GM18519 (cell line): ENCODE measurements at regions not wholly inside any gene's neighbourhood (a gene's known extent, or its start where the extent isn't known, plus 50 kb on each side); places are given as distances from the start of the nearest gene placed in this dataset.

Source experiments
- ATAC-seq: cut with Tn5 transposase; IDR thresholded peaks from one replicate; pipeline ENCODE4 v1.9.1; 2021; ENCODE audit warnings: mild to moderate bottlenecking, moderate library complexity; ENCODE audit not compliant: unreplicated experiment, low FRiP score

DNA sequence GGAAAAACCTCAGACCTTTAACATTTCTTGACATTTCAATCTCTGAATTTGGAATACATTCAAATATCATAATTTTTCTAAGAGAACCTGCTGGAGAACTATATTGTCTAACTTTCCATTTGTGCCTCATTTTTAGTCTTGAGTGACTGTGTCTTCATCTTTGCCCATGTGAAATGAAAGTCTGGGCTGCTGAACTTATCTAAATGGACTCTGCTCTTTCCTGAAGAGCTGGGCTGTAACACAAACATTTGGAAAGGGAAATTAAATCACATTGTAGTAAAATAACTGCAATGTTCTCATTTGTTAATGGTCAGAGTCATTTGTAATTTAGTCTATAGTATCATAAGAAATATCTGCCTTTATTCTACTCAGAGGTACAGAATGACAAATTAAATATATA lies 373.1 kb downstream of the LRIG3 start:
- ATAC-seq = no peak

DNA sequence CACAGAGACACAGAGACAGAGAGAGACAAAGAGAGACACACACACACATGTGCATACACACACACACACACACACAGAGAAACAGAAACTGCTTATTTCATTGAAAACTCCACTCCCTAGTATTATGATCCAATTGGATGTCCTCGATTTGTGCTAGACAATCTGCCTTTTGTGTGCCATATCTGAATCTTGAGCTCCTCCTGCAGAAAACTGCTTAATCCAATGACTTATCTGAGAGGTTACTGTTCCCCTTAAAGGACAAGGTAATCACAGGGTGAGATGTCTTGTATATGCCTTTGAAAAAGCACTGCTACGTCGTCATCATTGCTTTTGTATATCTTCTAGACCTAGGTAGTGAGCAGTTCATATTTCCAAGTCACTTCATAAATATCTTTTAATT lies 371.5 kb downstream of the LRIG3 start:
- ATAC-seq = no peak

DNA sequence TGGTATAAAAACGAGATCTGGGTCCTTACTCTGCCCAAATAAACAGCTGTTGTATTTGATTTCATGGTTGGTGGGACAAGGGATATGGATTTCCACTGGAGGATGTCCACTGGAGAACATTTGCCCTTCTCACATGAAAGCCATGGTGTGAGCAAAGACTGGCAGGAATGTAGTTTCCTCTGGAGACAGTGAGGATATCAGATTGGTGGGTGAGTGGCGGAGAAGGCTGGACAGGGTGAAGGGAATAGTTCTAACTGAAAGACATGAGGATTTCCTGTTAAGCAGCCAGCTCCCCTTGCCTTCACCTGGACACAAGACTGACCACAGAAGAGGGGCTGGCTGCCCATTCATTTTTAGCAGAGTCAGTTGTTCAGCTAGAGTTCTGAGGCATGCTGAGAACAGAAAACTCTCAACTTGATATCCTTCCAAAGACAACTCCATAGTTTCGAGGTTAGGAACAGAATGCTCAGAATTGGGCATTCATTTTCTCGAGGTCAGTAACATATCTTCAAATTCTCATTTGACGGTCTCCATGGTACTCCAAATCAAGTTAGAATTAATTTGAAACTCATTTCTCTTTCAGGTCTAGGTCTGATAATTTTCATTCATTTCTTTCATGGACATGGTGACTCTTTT lies 365.7 kb downstream of the LRIG3 start:
- ATAC-seq = no peak

DNA sequence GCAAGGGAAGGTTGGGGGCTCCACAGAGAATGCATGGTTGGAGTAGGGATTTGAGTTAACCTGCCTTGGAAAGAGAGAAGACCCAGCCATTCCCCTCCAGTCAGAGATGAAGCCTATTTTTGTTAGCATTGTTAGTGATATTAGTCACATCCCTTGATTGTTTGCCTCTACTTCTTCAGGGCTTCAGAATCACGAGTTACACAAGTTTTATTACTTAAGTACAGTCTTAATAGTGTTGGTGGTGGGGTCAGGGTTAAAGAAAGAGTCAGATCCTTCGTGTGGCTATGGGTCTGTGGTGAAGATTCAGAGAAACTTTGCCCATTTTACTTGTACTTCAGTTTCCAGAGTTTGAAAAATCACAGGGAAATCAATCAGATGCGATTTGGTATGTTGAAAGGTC lies 363.1 kb downstream of the LRIG3 start:
- ATAC-seq = no peak

DNA sequence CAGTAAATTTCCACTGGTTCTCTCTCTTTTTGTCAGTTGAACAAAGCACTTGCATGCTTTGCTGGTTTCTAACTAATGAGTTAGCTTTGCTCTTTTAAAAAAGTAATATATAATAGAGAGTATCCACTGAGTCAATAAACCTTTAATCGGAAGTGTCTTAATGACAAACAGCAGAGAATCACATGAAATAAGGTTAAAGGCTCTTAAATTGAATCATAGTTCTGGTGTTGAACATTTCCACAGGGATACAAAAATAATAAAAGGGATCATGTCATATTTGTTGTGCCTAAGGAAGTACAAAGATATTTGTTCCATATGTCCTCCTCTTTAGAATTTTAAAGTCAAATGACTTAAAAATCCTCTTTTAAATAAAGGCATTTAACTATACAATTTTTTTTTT lies 362.6 kb downstream of the LRIG3 start:
- no peak for ATAC-seq

DNA sequence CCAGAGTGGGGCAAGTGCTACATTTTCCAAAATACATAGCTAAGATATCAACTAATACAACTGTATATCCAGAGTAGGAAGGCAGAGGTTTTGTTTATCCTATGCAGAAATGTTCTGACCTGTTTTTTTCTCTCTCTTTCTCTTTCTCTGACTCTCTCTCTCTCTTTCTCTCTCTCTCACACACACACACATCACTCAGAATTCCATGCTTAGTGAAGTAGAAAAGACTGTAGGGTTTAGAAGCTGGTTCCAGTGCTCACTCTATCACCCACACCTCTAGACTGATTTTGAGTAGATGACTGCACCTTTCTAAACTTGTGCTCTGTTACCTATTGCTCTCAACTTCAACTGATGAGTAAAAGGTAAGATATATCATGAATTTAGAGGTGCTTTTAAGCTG lies 356.7 kb downstream of the LRIG3 start:
- ATAC-seq = no peak

DNA sequence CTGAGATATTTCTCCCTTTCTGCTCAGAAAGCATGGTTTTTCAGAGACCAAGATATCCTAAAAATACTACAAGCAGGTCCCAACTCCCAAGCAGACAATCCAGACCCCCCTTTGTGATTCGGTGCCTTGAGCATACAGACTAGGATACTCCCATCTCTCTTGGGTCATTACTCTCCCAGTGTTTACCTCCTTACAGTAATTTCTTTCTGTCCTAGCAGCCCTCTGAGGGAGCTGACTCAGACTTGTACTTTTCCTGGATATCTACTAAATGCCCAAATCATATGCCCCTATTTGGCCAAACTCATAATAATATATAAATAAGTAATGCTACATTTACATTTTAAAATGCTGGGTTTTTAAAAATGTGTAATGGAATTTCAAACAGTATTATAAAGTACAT lies 355.6 kb downstream of the LRIG3 start:
- ATAC-seq = no peak

DNA sequence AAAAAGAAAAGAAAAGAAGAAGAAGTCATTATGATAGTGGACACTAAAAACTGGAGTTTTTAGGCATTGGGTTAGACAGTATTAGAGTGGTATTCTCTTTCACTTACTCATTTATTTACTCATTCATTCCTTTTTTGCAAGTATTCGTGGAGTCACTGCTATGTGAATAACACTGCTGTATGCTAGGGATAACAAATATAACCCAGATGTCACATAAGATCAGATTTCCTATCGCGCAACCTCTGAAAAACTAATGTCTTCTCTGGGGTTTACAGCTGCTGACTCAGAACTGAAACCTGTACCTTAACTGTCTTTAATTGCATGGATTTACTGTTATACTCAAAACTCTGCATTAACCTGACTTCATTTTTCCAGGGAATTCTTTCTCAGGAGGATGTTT lies 353.7 kb downstream of the LRIG3 start:
- no peak for ATAC-seq

DNA sequence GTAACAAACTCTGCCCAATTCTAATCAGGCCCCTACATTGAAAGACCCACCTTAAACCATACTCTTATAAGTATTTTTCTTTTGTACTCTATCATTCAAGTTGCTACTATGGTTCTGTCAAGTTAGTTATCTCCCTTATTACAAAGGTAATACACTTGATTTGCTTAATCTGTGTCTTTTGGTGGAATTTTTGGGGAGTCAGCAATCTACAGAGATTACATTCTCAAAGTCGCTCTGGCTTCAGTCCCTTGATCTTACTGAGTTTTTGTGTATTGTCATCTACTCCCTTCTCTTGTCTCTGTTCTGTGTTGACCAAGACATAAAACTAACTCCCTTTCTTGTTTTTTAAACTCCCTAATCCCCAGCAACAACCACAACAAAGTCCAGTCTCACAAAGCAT lies 353.1 kb downstream of the LRIG3 start:
- no peak for ATAC-seq

DNA sequence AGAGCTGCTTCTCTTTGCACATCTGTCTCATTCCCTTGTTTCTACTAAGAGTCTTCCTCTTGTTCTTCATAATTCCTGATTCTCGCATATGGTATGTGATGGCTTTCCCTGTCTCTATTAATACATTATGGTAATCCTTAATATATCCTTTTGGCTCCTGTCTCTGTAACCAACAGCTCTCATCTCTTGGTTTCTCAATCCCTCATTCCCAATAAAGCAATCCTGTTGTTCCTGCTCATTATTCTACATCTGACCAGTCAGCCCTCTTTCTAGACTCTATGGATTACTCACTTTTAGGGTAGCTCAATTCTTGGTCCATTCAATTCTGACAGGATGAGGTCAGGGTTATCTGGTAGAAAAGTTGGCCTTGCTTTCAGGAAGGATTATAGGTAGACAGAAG lies 349.9 kb downstream of the LRIG3 start:
- ATAC-seq = no peak

DNA sequence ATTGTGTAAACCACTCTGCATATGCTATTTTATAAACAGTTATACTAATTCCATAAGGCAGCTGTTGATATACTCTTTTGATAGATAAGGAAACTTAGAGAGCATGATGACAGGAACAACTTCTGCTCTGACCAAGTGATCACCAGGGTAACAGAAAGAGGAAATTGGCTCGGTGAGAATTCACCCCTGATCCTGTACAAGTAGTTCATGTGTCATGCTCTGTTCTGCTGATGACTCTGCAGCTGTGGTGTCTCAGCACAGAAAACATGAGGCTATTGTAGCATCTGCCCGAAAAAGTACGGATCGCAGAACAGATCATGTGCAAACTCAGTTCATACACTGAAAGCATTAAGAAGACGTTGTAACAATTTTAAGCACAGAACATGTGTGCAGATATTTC lies 345.0 kb downstream of the LRIG3 start:
- no peak for ATAC-seq

DNA sequence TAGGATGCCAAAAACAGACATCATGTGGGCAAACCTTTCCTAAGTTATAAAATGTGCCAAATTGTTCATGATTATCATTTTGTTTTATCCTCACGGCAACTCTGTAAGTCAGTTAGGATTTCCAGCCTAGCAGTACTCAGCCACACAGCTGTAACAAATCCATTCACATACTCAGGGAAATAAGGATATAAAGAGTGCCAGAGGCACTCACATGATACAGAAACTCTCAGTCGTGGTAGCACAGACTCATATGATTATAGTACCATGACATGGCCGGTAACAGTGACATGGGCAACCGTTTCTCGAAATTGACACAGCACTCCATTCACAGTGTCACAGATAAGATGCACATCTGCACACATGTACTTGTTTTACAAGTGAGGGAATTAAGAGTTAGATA lies 344.2 kb downstream of the LRIG3 start:
- ATAC-seq = no peak

DNA sequence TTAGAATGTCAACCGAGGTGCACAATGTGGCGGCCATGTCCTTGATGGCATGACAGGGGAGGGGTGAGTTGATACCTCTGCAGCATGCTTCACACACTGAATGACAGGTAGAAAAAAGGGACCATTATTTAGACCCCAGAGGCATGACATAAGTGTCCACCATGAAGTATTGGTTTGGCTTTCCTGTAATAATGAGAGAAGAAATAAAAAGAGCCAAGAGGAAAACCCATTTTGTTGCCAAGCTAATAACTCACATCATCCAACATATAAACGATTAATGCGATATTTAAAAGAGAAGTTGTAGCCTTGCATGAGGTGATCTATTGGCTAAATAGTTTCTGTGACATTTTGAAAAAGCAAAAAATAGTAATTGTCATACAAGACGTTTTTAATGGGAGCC lies 343.4 kb downstream of the LRIG3 start:
- ATAC-seq = no peak

DNA sequence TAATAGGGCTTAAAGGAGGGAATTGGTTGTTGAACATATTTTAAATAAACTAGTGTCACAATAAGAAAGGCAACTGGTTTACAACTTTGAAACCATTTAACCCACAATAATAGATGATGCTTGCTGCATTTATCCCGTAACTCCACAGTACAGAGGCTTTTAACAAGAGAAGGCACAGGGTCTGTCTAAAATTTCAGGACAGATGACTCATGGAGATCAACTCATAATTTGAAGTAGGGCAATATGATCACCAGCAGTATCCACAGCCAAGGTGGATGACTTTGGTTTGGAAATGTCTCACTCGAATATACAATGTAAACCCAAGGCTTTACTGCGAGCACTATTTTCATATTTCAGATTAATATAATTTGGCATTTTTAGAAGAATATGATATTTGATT lies 340.2 kb downstream of the LRIG3 start:
- ATAC-seq = no peak

DNA sequence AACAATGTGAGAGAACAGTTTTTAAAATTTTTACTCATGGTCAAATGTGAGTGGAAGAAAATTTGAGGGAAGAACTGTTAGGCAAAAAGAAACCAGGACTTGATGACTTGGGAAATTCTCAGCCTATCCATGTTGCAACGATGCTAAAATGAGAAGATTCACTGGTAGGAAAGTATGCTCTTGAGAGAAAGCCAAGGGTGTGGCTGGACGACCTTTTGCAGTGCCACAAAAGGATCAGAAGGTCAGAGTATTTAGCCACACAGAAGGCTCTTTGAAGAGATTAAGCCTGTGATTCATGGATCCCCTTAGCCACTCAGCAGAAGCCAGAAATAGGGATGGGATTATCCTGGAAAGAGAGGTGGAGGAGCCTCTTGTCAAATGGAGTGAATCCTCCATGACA lies 336.8 kb downstream of the LRIG3 start:
- no peak for ATAC-seq

DNA sequence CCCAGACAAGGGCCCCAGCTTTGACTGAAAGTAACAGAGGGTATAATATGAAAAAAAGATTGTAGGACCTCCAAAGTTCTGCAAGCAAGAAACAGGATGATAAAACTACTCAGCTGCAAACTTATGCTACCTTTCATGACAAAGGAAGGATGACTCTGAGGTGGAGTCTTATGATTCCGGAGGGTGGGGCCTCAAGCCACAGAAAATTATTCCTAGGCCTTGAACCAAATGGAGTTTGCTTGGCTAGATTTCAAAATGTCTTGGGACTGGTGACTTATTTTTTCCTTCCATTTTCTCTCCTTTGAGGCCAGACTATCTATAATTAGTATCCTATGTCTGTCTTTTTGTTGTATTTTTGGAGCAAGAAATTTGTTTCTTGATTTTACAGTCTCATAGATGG lies 336.4 kb downstream of the LRIG3 start:
- no peak for ATAC-seq

DNA sequence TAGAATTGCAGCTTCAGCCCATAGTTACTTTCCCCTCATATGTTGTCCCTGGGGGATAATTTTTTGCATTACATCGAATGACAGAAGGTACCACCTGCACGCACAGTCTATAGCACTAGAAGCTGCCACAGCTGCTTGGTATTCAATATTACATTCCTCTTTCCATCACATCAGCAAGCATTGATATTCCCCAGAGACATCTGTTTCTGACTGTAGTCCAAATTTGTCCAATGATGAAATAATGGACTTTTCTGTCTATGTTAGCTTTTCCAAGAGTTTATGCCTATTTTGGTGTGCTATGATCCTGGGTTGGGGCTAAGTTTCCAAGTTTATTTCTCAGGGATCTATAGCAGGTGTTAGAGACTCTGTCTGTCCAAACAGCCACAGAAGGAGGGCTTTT lies 335.4 kb downstream of the LRIG3 start:
- ATAC-seq = no peak

DNA sequence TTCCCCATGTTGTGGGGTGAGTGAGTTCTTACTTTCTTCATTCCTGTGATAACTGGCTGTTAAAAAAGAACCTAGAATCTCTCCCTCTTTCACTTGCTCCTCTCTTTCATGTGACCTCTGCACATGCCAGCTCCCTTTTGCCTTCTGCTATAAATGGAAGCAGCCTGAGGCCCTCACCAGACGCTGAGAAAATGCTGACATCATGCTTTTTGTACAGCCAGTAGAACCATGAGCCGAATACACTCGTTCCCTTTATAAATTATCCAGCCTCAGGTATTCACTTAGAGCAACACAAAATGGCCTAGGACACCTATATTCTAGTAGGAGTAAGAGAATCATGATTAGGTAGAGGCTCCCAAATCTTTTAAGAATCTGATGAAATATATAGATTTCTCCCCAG lies 333.5 kb downstream of the LRIG3 start:
- no peak for ATAC-seq

DNA sequence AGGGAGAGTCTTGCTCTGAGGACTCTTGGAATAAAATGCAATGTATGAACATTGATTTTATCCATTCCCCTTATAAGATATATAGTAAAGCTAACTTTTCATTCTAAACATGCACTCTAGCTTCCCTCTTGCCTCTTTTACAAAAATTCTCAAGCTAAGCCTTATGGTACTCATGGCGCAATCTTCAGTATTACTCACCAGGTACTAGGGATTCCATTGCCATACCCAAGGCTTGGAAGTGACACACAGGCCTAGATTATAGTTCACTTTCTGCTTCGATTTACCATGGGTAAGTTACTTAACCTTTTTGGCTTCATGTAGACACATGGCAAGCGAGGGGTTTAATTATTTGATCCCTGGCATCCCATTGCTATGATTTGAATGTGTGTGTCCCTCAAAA lies 331.5 kb downstream of the LRIG3 start:
- no peak for ATAC-seq

DNA sequence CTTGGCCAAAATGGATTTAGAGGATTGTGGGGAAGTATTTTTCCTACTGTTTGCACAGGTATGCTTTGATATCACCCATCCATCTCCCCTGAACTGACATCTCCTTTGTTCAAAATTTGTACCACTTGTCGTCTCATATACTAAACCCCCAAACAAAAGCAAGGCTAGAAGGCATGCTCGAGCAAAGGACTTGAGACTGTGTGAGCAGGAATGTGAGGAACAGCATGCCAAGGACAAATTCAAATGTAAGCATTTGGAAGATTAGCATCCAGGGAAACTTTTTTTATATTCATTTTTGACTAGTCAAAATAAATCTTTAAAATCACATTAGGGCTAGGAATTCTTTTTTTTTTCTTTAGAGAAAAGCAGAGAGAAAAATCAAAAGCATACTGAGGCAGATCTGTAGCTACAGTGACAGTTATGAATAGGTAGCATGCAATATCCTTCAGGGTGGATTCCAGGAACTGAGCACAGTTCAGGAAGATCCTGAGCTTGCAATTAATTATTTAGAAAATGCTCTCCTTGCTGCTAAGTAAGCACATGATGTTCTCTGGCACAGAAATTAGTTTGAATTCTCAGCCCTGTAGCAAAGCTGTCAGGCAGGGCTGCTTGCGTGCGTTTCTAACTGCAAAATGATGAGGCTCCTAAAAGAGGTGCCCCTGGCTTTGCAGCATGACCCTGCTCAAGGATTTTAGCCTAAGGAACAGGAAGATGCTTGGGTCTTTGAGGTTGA lies 327.7 kb downstream of the LRIG3 start:
- no peak for ATAC-seq

DNA sequence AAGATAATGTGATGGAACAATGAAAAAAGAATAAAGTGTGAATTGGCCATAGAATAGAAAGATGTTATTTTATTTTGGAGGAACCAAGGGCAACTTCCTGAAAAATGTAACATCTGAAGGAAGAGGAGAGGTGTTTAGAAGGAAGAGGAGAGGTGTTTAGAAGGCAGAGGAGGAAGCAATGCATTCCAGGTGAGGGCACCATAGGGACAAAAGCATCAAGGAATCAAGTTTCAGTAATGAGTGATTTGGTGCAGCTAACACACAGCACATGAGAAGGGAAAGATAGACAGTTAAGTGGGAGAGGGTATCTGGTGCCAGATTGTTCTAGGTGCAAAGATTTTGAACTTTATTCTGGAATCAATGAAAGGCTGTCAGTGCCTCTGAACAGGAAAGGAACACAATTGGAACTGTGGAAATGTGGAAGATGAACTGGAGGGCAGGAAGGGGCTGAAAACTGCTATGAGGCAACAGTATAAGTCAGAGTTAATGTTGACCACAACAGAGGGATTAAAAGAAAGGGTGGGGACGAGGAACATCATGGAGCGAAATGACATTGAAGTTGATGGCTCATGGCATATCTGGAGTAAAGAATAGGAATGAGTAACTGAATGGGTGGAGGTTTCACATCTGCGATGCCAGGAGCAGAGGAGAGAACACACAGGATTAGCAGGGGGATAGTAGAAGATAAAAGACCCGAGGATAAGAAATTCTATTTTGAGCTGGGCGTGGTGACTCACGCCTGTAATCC lies 326.6 kb downstream of the LRIG3 start:
- ATAC-seq = no peak

DNA sequence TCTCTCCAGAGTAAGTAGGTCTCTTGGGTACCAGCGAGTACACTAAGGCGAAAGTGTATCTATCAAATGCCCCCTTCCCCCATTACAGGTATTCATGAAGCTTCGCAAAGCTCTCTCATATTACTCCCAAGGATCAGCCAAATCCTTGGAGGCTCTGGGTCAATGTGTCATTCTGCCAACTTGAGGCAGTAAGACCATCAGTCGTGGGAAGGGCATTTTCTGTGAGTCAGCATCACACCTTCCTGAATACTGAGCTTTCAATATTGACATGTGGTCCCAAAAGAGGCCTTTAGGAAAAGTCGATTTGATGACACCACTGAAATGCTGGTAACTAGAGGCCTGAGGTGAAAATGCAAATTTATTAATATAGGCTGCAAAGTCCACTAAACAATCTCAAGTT lies 323.9 kb downstream of the LRIG3 start:
- no peak for ATAC-seq
